H9 (cell line): ENCODE measurements at regions not wholly inside any gene's neighbourhood (a gene's known extent, or its start where the extent isn't known, plus 50 kb on each side); places are given as distances from the start of the nearest gene placed in this dataset.

Source experiments
- DNase-seq: peaks from one replicate; pipeline ENCODE4 v3.0.0-alpha.2; 2017
- H2AFZ ChIP-seq: one replicate; pipeline ENCODE4 v1.6.1; 2013; ENCODE audit warnings: mild to moderate bottlenecking, low read length, control low read depth, moderate library complexity
- H2AK5ac ChIP-seq: 2 replicates; pipeline ENCODE4 v1.6.1; 2013; ENCODE audit warnings: low read length, control low read depth, mixed read lengths; ENCODE audit not compliant: insufficient read length
- H2BK120ac ChIP-seq: one replicate; pipeline ENCODE4 v1.6.1; 2013; ENCODE audit warnings: low read depth, mild to moderate bottlenecking, low read length, control low read depth, inconsistent platforms; ENCODE audit not compliant: poor library complexity, severe bottlenecking
- H2BK12ac ChIP-seq: 2 replicates; pipeline ENCODE4 v1.6.1; 2013; ENCODE audit warnings: low read length, control low read depth, mixed read lengths, low read depth; ENCODE audit not compliant: insufficient read length
- H2BK15ac ChIP-seq: 2 replicates; pipeline ENCODE4 v1.6.1; 2013; ENCODE audit warnings: low read depth, low read length, control low read depth
- H2BK20ac ChIP-seq: one replicate; pipeline ENCODE4 v1.6.1; 2013; ENCODE audit warnings: low read depth, mild to moderate bottlenecking, low read length, control low read depth, inconsistent platforms; ENCODE audit not compliant: poor library complexity, severe bottlenecking
- H2BK5ac ChIP-seq: 2 replicates; pipeline ENCODE4 v1.6.1; 2013; ENCODE audit warnings: low read length, control low read depth, mixed read lengths; ENCODE audit not compliant: insufficient read length
- H3K14ac ChIP-seq: 2 replicates; pipeline ENCODE4 v1.6.1; 2013; ENCODE audit warnings: low read length, control low read depth; ENCODE audit not compliant: insufficient read depth
- H3K18ac ChIP-seq: 2 replicates; pipeline ENCODE4 v1.6.1; 2013; ENCODE audit warnings: low read depth, mild to moderate bottlenecking, mixed read lengths, low read length, control low read depth; ENCODE audit not compliant: insufficient read length
- H3K23ac ChIP-seq: 2 replicates; pipeline ENCODE4 v1.6.1; 2013; ENCODE audit warnings: low read length, control low read depth, mixed read lengths, low read depth; ENCODE audit not compliant: insufficient read length
- H3K23me2 ChIP-seq: 2 replicates; pipeline ENCODE4 v1.6.1; 2013; ENCODE audit warnings: low read depth, mild to moderate bottlenecking, mixed read lengths, low read length, control low read depth; ENCODE audit not compliant: insufficient read length, poor library complexity, severe bottlenecking
- H3K27ac ChIP-seq: 2 replicates; pipeline ENCODE4 v1.5.1; 2013; ENCODE audit warnings: low read length, control low read depth, mixed read lengths, low read depth; ENCODE audit not compliant: insufficient read length
- H3K27me3 ChIP-seq: 2 replicates; pipeline ENCODE4 v1.6.1; 2013; ENCODE audit warnings: low read length, control low read depth, inconsistent platforms; ENCODE audit not compliant: insufficient read depth
- H3K4ac ChIP-seq: 2 replicates; pipeline ENCODE4 v1.6.1; 2013; ENCODE audit warnings: low read depth, mild to moderate bottlenecking, control low read depth, inconsistent platforms, low read length, moderate library complexity
- H3K4me1 ChIP-seq: 2 replicates; pipeline ENCODE4 v1.6.1; 2013; ENCODE audit warnings: low read length, control low read depth, inconsistent platforms; ENCODE audit not compliant: insufficient read depth
- H3K4me2 ChIP-seq: 2 replicates; pipeline ENCODE4 v1.6.1; 2013; ENCODE audit warnings: low read length, control low read depth, mixed read lengths; ENCODE audit not compliant: insufficient read length, insufficient read depth
- H3K56ac ChIP-seq: 2 replicates; pipeline ENCODE4 v1.6.1; 2013; ENCODE audit warnings: low read depth, mild to moderate bottlenecking, mixed read lengths, low read length, control low read depth; ENCODE audit not compliant: insufficient read length
- H3K79me1 ChIP-seq: 2 replicates; pipeline ENCODE4 v1.6.1; 2013; ENCODE audit warnings: low read depth, mild to moderate bottlenecking, moderate library complexity, low read length, control low read depth, inconsistent platforms; ENCODE audit not compliant: insufficient read depth, poor library complexity, severe bottlenecking
- H3K79me2 ChIP-seq: 2 replicates; pipeline ENCODE4 v1.6.1; 2013; ENCODE audit warnings: low read length, control low read depth, inconsistent platforms; ENCODE audit not compliant: insufficient read depth
- H3K9ac ChIP-seq: 2 replicates; pipeline ENCODE4 v1.6.1; 2013; ENCODE audit warnings: low read length, control low read depth, mixed read lengths; ENCODE audit not compliant: insufficient read length; ENCODE audit errors: extremely low read depth
- H3K9me3 ChIP-seq: one replicate; pipeline ENCODE4 v1.6.1; 2013; ENCODE audit warnings: low read depth, low read length, inconsistent platforms; ENCODE audit not compliant: control insufficient read depth
- H3T11ph ChIP-seq: one replicate; pipeline ENCODE4 v1.6.1; 2013; ENCODE audit warnings: mild to moderate bottlenecking, low read length, control low read depth, inconsistent platforms
- H4K20me1 ChIP-seq: one replicate; pipeline ENCODE4 v1.6.1; 2013; ENCODE audit not compliant: control insufficient read depth, insufficient read length, insufficient read depth
- H4K5ac ChIP-seq: 2 replicates; pipeline ENCODE4 v1.6.1; 2013; ENCODE audit warnings: low read depth, mild to moderate bottlenecking, mixed read lengths, low read length, control low read depth; ENCODE audit not compliant: insufficient read length
- H4K8ac ChIP-seq: replicated peaks from 2 replicates; pipeline ENCODE4 v1.6.1; 2013; ENCODE audit warnings: low read length, control low read depth, mixed read lengths, low read depth; ENCODE audit not compliant: insufficient read length
- H4K91ac ChIP-seq: 2 replicates; pipeline ENCODE4 v1.6.1; 2013; ENCODE audit warnings: low read depth, mild to moderate bottlenecking, moderate library complexity, mixed read lengths, low read length, control low read depth; ENCODE audit not compliant: insufficient read length
- H3K27ac Mint-ChIP-seq, 3 experiments: 2 replicates in 2 of 3; 3 replicates in 1 of 3; pipeline ENCODE4 v1.8.0; 2020 to 2021; ENCODE audit warnings: mixed read lengths in 3 of 3, mild to moderate bottlenecking in 1 of 3, moderate library complexity in 1 of 3
- H3K27me3 Mint-ChIP-seq: 2 replicates; pipeline ENCODE4 v1.8.0; 2021; ENCODE audit warnings: low read depth, mild to moderate bottlenecking, moderate library complexity, mixed read lengths
- H3K36me3 Mint-ChIP-seq, 3 experiments: 2 replicates in 2 of 3; 3 replicates in 1 of 3; pipeline ENCODE4 v1.8.0; 2020 to 2021; ENCODE audit warnings: low read depth in 3 of 3, mixed read lengths in 3 of 3; ENCODE audit not compliant: insufficient read depth in 1 of 3
- H3K4me1 Mint-ChIP-seq, 2 experiments: 2 replicates each; pipeline ENCODE4 v1.8.0; 2020; ENCODE audit warnings: mixed read lengths in 2 of 2
- H3K4me3 Mint-ChIP-seq, 2 experiments: 2 replicates in 1 of 2; 3 replicates in 1 of 2; pipeline ENCODE4 v1.8.0; 2020 to 2021; ENCODE audit warnings: mild to moderate bottlenecking in 2 of 2, mixed read lengths in 2 of 2, moderate library complexity in 1 of 2
- H3K9me3 Mint-ChIP-seq, 2 experiments: 2 replicates in 1 of 2; 3 replicates in 1 of 2; pipeline ENCODE4 v1.8.0; 2020; ENCODE audit warnings: mild to moderate bottlenecking in 2 of 2, mixed read lengths in 2 of 2, moderate library complexity in 1 of 2
- CTCF ChIP-seq: fragments of 200-600 bp; sonication (generic); conservative IDR thresholded peaks from 3 replicates; pipeline ENCODE4 v1.8.0; 2021; ENCODE audit warnings: antibody characterized with exemption, mild to moderate bottlenecking
- WGBS: extraction: QIAGEN DNeasy Blood & Tissue Kit; methylation state at CpG from one replicate; pipeline ENCODE4 v1.1.7; 2013; ENCODE audit warnings: missing lambda C conversion rate, low lambda C conversion rate, mixed read lengths; ENCODE audit not compliant: insufficient read length; ENCODE audit errors: extremely low coverage; 5-methylcytosine and 5-hydroxymethylcytosine counted together

GRCh38 chr22:25363474-25363873, 144.0 kb downstream of the CRYBB2 start:
- H2BK120ac ChIP-seq = no peak overlapping the region
- no peaks in the 10 kb centered on the region for H3K9me3 ChIP-seq
- H4K20me1 ChIP-seq = no peaks in the 10 kb centered on the region
- H3K79me1 ChIP-seq = no peaks in the 10 kb centered on the region
- Mint-ChIP-seq H3K9me3 (no peaks in the 10 kb centered on the region), H3K27me3 (no peaks in the 10 kb centered on the region), H3K4me3 (no peak overlapping the region), H3K27ac (no peak overlapping the region), H3K36me3 (peaks cover 0 to 3% (median 0%) of the 10 kb centered on the region in 3 experiments; a peak in 4 of 7 replicates), H3K4me1 (peaks cover 2 to 8% of the 10 kb centered on the region in 2 experiments)
- no peak overlapping the region for H4K5ac ChIP-seq
- no peak overlapping the region for H2BK5ac ChIP-seq
- no peak overlapping the region for H2BK12ac ChIP-seq
- H3T11ph ChIP-seq = no peak overlapping the region
- H3K23ac ChIP-seq = no peak overlapping the region
- H3K56ac ChIP-seq = no peak overlapping the region
- H3K14ac ChIP-seq = no peak overlapping the region; the same call in 1 of the 2 replicates
- no peak for TF ChIP-seq CTCF
- no peaks in the 10 kb centered on the region for H3K4me1 ChIP-seq
- no peak overlapping the region for H2AFZ ChIP-seq
- H3K79me2 ChIP-seq = no peaks in the 10 kb centered on the region; the same call in 1 of the 2 replicates
- no peaks in the 10 kb centered on the region for H3K27me3 ChIP-seq
- no peak overlapping the region for H4K91ac ChIP-seq
- no peaks in the 10 kb centered on the region for H3K23me2 ChIP-seq
- DNase-seq = no peak
- no peak overlapping the region for H3K4me2 ChIP-seq
- no peak overlapping the region for H3K4ac ChIP-seq
- no peak overlapping the region for H4K8ac ChIP-seq
- H3K18ac ChIP-seq = no peak overlapping the region
- H2AK5ac ChIP-seq = no peak overlapping the region
- H2BK20ac ChIP-seq = no peak overlapping the region
- no peak overlapping the region for H3K9ac ChIP-seq
- WGBS = no CpG with 5 or more reads among the region's 8 CpGs
- H2BK15ac ChIP-seq = no peak overlapping the region
- H3K27ac ChIP-seq = no peak overlapping the region
